Muscle layer of duodenum (tissue), 2 donors: ENCODE measurements at regions not wholly inside any gene's neighbourhood (a gene's known extent, or its start where the extent isn't known, plus 50 kb on each side); places are given as distances from the start of the nearest gene placed in this dataset.

Experiments used
- H3K27ac ChIP-seq: one replicate; pipeline ENCODE4 v1.7.0; 2013; ENCODE audit warnings: mild to moderate bottlenecking, low read length
- H3K27me3 ChIP-seq: one replicate; pipeline ENCODE4 v1.7.0; 2013; ENCODE audit warnings: low read depth, mild to moderate bottlenecking, control low read depth, low read length
- H3K36me3 ChIP-seq, 2 donors: one replicate each; pipeline ENCODE4 v1.7.0; 2013; ENCODE audit warnings: low read length in 2 of 2, control low read depth in 1 of 2, mild to moderate bottlenecking in 1 of 2; ENCODE audit not compliant: insufficient read depth in 2 of 2, control insufficient read depth in 1 of 2
- H3K4me1 ChIP-seq, 2 donors: one replicate each; pipeline ENCODE4 v1.7.0; 2013; ENCODE audit warnings: low read length in 2 of 2, mild to moderate bottlenecking in 2 of 2, control low read depth in 1 of 2, moderate library complexity in 1 of 2; ENCODE audit not compliant: insufficient read depth in 2 of 2, control insufficient read depth in 1 of 2
- H3K4me3 ChIP-seq, 2 donors: one replicate each; pipeline ENCODE4 v1.7.0; 2013; ENCODE audit warnings: low read length in 2 of 2, low read depth in 1 of 2, mild to moderate bottlenecking in 1 of 2
- H3K9me3 ChIP-seq, 2 donors: one replicate each; pipeline ENCODE4 v1.7.0; 2013; ENCODE audit warnings: low read length in 2 of 2, control low read depth in 1 of 2, mild to moderate bottlenecking in 1 of 2; ENCODE audit not compliant: control insufficient read depth in 1 of 2
- donor health status: healthy.

DNA sequence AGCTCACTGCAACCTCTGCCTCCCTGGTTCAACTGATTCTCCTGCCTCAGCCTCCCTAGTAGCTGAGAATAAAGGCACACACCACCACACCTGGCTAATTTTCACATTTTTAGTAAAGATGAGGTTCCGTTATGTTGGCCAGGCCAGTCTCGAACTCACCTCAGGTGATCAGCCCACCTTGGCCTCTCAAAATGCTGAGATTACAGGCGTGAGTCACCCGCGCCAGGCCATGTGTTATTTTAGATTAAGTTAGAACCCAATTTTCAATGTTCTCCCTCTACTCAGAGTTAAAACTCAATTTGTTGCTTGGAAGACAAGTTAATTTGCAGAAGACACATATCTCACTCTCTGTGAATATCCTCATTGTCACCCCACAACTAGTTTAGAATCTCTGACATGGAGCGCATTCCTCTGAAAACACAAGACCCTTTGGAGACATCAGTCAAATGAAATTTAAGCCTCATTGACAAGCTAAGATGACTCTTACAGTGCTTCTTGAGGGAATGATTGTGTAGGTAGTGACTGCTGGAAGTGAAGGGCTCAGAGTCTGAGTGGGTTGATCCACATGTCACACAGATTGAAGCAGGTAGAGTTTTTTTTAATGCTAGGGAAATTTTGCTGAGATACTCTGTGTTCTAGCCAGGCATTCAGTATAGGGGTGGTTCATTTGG, 60.6 kb upstream of the FRMD4B start:
- H3K27ac ChIP-seq: no peak overlapping the region
- no peaks in the 10 kb centered on the region for H3K27me3 ChIP-seq
- no peaks in the 10 kb centered on the region for H3K9me3 ChIP-seq
- peaks cover 0 to 9% of the 10 kb centered on the region in 2 donors for H3K4me1 ChIP-seq
- H3K4me3 ChIP-seq: no peak overlapping the region
- no peaks in the 10 kb centered on the region for H3K36me3 ChIP-seq

DNA sequence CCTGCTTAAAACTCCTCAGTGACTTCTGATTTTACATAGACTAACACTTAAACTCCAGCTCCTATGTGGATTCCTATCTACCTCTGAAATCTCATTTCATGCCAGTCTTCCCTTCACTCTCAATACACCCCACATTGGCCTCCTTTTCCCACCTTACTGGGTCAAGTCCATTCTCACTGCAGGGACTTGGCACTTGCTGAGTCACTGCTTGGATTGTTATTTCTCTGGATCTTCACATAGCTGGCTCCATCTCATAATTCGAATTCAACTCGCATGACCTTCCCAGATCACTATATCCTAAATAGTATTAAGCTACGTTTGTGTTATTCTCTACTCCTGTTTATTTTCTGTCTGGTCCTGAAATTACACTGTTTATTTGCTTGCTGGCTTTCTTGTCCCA, 59.6 kb upstream of the FRMD4B start:
- H3K27ac ChIP-seq: no peak overlapping the region
- no peaks in the 10 kb centered on the region for H3K27me3 ChIP-seq
- H3K36me3 ChIP-seq: no peaks in the 10 kb centered on the region
- peak overlapping the region; percentile 21 to 60 for H3K4me3 ChIP-seq
- no peaks in the 10 kb centered on the region for H3K9me3 ChIP-seq
- H3K4me1 ChIP-seq: peaks cover 0 to 9% of the 10 kb centered on the region in 2 donors

- Histone ChIP-seq H3K27me3 (no peaks in the 10 kb centered on the region), H3K36me3 (no peaks in the 10 kb centered on the region), H3K27ac (no peak overlapping the region), H3K4me1 (peaks cover 0 to 9% of the 10 kb centered on the region in 2 donors), H3K4me3 (peak overlapping the region; percentile 21 to 60), H3K9me3 (no peaks in the 10 kb centered on the region)
These were observed 59.1 kb upstream of the FRMD4B start for GRCh38 chr3:69445024-69445423.

- Histone ChIP-seq H3K4me3 (no peak overlapping the region), H3K9me3 (no peaks in the 10 kb centered on the region), H3K36me3 (no peaks in the 10 kb centered on the region), H3K27ac (no peak overlapping the region), H3K4me1 (peaks cover 0 to 9% of the 10 kb centered on the region in 2 donors), H3K27me3 (no peaks in the 10 kb centered on the region)
These were observed 57.6 kb upstream of the FRMD4B start for GRCh38 chr3:69443457-69443920.

GRCh38 chr3:69442771-69443311, 57.0 kb upstream of the FRMD4B start:
- no peak overlapping the region for H3K27ac ChIP-seq
- no peaks in the 10 kb centered on the region for H3K27me3 ChIP-seq
- H3K4me3 ChIP-seq: no peak overlapping the region
- H3K36me3 ChIP-seq: no peaks in the 10 kb centered on the region
- no peaks in the 10 kb centered on the region for H3K9me3 ChIP-seq
- H3K4me1 ChIP-seq: peaks cover 0 to 9% of the 10 kb centered on the region in 2 donors

DNA sequence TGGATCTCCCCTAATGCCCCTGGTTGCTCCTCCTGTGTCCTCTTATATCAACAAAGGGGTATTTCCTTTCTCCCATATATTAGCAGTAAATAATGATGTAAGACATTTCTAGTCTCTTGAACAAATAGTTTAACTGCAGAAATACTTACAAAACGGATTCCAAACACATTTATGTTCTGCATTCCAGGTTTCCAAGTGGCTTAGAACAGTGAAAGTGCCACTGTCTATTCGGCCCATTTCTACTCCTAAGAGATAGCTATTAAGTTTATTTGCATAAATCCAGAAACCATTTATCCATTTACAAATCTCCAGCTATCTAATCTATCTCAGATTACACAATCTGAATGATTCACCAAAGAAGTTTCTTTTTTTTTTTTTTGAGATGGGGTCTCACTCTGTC, 55.8 kb upstream of the FRMD4B start:
- no peak overlapping the region for H3K27ac ChIP-seq
- no peaks in the 10 kb centered on the region for H3K36me3 ChIP-seq
- H3K4me1 ChIP-seq: peaks cover 0 to 9% of the 10 kb centered on the region in 2 donors
- no peak overlapping the region for H3K4me3 ChIP-seq
- H3K9me3 ChIP-seq: no peaks in the 10 kb centered on the region
- H3K27me3 ChIP-seq: no peaks in the 10 kb centered on the region

GRCh38 chr3:69441040-69441439, 55.2 kb upstream of the FRMD4B start:
- no peak overlapping the region for H3K4me3 ChIP-seq
- peaks cover 0 to 9% of the 10 kb centered on the region in 2 donors for H3K4me1 ChIP-seq
- H3K27me3 ChIP-seq: no peaks in the 10 kb centered on the region
- no peak overlapping the region for H3K27ac ChIP-seq
- no peaks in the 10 kb centered on the region for H3K9me3 ChIP-seq
- no peaks in the 10 kb centered on the region for H3K36me3 ChIP-seq

GRCh38 chr3:69439643-69440270, 53.9 kb upstream of the FRMD4B start:
- Histone ChIP-seq H3K4me1 (peaks cover 0 to 4% of the 10 kb centered on the region in 2 donors), H3K27me3 (no peaks in the 10 kb centered on the region), H3K36me3 (no peaks in the 10 kb centered on the region), H3K4me3 (peak overlapping the region in 1 of 2 donors; percentile 42), H3K27ac (no peak overlapping the region), H3K9me3 (no peaks in the 10 kb centered on the region)

DNA sequence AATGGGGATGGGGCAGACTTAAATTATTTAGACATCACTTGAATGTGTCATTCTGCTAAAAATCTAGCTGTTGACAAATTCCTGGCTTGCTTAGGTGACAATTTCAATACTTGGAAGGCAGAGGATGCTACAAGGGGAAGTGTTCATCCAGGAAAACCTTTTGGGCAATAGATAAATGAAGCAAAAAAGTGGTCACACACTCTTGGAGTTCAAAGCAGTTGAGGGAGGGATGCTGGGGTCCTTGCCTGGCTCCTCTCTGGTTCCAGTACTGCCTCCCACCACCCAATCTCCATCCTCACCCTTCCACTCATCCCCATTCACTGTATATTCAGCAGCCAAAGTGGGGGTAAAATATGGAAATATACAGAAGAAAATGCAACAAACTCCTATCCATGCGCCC, 52.6 kb upstream of the FRMD4B start:
- Histone ChIP-seq H3K9me3 (no peaks in the 10 kb centered on the region), H3K27ac (no peak overlapping the region), H3K36me3 (no peaks in the 10 kb centered on the region), H3K4me1 (peaks cover 0 to 4% of the 10 kb centered on the region in 2 donors), H3K4me3 (no peak overlapping the region), H3K27me3 (no peaks in the 10 kb centered on the region)

DNA sequence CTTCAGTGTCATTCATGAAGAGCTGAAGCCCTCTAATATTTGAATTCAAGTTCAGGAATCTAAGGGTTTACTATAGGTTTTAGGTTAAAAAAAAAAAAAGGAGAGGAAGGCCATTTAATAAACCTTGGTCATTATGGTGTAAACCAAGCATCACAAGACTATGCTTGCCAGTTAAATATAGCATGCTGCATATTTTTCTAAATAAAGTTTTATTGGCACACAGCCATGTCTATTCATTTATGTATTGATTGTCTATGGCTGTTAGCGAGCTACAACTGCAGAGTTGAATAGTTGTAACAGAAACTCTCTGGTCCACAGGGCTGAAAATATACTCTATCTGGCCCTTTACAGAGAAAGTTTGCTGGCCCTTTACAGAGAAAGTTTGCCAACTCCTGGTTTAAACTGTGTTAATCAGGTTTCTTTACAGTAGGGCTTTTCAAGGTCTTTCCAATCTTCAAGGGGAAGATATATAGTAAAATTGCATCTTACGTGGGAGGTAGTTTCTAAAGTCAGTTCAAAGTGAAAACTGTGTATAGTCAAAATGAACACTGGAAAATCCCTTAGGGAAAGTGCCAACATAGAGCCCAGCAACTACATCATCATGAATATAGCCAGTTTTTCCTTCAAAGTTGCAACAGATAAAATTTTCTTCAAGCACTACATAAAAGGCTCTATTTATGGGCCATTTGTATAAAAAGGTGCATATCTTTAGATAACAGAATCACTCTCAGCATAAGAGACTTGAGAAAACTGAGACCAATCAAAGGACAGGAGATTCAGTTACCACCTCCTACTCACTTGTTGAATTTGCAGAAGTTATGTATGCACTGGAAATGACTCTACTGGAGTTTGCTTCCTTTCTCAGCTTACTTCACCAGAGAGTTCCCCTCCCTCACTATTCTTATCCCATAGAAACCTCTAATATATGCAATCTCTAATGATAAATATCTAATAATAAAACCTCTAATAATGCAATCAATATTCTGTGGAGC, 49.7 kb upstream of the FRMD4B start:
- Histone ChIP-seq H3K4me3 (no peak overlapping the region), H3K9me3 (no peaks in the 10 kb centered on the region), H3K27ac (no peak overlapping the region), H3K27me3 (no peaks in the 10 kb centered on the region), H3K4me1 (peaks cover 0 to 4% of the 10 kb centered on the region in 2 donors), H3K36me3 (no peaks in the 10 kb centered on the region)
